Cardiac fibroblast (primary cell): ENCODE measurements at regions not wholly inside any gene's neighbourhood (a gene's known extent, or its start where the extent isn't known, plus 50 kb on each side); places are given as distances from the start of the nearest gene placed in this dataset.
"Not testable (repeated sequence)": the region's sequence is repeated elsewhere in the genome, so short reads cannot be mapped to it uniquely, and the experiment has no call there.

Source experiments
- DNase-seq, 2 donors: peaks; one replicate each; pipeline versions ENCODE4 v3.0.0 to v3.0.0-alpha.2; 2010; ENCODE audit warnings: low read depth in 2 of 2
- H3K4me3 ChIP-seq, 2 donors: replicated peaks in 1 of 2; 1 replicate in 1 of 2; 2 replicates in 1 of 2; pipeline ENCODE4 v1.5.1; 2011; ENCODE audit warnings: low read depth in 2 of 2, low read length in 2 of 2, mild to moderate bottlenecking in 2 of 2, moderate library complexity in 1 of 2

DNA sequence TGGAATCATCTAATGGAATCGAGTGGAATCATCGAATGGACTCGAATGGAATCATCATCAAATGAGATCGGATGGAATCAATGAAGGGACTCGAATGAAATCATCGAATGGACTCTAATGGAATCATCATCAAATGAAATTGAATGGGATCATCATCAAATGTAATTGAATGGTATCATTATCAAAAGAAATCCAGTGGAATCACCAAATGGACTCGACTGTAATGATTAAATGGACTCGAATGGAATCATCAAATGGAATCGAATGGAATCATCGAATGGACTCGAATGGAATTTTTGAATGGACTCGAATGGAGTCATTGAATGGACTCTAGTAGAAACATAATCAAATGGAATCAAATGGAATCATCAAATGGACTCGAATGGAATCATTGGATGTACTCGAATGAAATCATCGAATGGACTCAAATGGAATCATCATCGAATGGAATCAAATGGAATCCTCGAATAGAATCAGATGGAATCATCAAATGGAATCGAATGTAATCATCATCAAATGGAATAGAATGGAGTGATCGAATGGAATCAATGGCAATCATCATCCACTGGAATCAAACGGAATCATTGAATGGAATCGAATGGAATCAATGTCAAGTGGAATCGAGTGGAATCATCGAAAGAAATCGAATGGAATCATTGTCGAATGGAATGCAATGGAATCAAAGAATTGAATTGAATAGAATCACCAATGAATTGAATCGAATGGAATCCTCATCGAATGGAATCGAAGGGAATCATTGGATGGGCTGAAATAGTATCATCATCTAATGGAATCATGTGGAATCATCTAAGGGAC lies 234.2 kb downstream of the SHCBP1 start:
- not testable (repeated sequence) for H3K4me3 ChIP-seq
- DNase-seq: peak in 1 of 2 donors; percentile 15

DNA sequence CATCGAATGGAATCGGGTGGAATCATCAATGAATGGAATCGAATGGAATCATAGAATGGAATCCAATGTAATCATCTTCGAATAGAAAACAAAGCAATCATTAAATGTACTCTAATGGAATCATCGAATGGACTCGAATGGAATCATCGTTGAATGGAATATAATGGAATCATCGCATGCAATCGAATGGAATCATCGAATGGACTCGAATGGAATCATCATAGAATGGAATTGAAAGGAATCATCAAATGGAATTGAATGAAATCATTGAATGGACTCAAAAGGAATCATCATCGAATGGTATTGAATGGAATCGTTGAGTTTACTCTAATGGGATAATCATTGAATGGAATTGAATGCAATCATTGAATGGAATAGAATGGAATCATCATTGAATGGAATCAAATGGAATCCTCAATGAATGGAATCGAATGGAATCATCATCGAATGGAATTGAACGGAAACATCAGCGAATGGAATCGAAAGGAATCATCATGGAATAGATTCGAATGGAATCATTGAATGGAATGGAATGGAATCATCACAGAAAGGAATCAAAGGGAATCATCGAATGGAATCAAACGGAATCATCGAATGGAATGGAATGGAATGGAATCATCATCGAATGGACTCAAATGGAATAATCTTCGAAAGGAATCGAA lies 234.9 kb downstream of the SHCBP1 start:
- not testable (repeated sequence) for H3K4me3 ChIP-seq
- peak in 1 of 2 donors; percentile 68 for DNase-seq

DNA sequence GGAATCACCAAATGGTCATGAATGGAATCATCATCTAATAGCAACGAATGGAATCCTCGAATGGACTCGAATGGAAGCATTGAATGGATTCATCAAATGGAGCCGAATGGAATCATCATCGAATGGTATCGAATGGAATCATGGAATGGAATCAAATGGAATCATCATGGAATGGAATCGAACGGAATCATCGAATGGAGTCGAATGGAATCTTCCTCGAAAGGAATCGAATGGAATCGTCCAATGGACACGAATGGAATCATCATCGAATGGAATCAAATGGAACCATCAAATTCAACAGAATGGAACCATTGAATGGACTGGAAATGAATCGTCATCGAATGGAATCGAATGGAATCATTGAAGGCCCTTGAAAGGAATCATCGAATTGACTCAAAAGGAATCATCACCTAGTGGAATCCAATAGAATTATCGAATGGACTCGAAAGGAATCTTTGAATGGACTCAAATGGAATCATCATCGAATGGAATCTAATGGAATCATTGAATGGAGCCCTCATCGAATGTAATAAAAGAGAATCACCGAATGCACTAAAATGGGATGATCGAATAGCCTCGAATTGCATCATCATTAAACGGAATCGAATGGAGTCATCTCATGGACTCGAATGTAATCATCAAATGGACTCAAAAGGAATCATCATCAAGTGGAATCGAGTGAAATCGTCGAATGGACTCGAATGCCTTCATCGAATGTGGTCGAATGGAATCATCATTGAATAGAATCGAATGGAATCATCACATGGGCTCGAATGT lies 236.7 kb downstream of the SHCBP1 start:
- DNase-seq: peak; percentile 27 to 47
- not testable (repeated sequence) for H3K4me3 ChIP-seq

DNA sequence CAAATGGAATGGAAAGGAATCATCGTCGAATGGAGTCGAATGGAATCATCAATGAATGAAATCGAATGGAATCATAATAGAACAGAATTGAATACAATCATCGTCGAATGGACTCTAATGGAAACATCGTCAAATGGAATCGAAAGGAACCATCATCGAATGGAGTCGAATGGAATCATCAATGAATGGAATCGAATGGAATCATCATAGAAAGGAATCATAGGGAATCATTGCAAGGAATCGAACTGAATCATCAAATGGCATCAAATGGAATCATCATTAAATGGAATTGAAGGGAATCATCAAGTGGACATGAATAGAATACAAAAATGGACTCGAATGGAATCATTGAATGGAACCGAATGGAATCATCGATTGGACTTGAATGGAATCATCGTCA lies 237.6 kb downstream of the SHCBP1 start:
- H3K4me3 ChIP-seq: not testable (repeated sequence)
- DNase-seq: peak in 1 of 2 donors; percentile 10

DNA sequence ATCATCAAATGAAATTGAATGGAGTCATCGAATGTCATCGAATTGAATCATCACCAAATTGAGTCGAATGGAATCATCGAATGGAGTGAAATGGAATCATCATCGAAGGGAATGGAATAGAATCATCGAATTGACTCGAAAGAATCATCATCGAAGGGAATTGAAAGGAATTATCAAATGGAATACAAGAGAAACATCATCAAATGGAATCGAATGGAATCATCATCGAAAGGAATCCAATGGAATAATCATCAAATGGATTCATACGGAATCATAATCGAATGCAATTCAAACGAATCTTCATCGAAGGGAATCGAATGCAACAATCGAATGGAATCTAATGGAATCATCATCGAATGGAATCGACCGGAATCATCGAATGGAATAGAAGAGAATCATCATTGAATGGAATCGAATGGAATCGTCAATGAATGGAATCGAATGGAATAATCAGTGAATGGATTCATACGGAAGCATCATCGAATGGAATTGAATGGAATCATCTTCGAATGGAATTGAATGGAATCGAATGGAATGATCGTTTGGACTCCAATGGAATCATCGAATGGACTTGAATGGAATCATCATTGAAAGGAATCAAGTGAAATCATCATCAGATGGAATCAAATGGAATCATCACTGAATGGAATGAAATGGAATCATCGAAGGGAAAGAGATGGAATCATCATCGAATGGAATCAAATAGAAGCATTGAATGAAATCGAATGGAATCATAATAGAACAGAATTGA lies 238.2 kb downstream of the SHCBP1 start:
- DNase-seq: peak; percentile 30 to 37
- not testable (repeated sequence) for H3K4me3 ChIP-seq

DNA sequence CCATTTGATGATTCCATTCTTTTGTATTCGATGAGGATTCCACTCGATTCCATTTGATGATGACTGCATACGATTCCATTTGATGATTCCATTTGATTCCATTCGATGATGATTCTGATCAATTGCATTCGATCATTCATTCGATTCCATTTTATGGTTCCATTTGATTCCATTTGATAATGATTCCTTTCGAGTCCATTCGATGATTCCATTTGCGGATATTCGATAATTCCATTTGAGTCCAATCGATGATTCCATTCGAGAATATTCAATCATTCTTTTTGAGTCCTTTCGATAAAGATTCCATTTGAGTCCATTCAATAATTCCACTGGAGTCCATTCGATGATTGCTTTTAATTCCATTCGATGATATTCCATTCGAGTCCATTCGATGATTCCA lies 239.1 kb downstream of the SHCBP1 start:
- not testable (repeated sequence) for H3K4me3 ChIP-seq, DNase-seq

DNA sequence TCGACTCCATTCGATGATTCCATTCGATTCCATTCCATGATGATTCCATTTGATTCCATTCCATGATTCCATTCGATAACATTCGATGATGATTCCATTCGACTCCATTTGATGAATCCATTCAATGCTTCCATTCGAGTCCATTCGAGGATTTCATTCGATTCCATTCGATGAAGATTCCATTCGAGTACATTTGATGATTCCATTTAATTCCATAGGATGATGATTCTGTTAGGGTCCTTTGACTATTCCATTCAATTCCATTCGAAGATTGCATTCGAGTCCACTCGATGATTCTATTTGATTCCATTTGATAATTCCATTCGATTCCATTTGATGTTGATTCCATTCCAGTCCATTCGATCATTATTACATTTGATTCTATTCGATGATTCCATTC lies 239.8 kb downstream of the SHCBP1 start:
- DNase-seq: peak in 1 of 2 donors; percentile 9
- H3K4me3 ChIP-seq: not testable (repeated sequence)
